HG02885 (cell line): ENCODE measurements at regions not wholly inside any gene's neighbourhood (a gene's known extent, or its start where the extent isn't known, plus 50 kb on each side); places are given as distances from the start of the nearest gene placed in this dataset.

Experiments used
- ATAC-seq: cut with Tn5 transposase; IDR thresholded peaks from one replicate; pipeline ENCODE4 v1.9.1; 2021; ENCODE audit warnings: mild to moderate bottlenecking; ENCODE audit not compliant: unreplicated experiment, poor library complexity

DNA sequence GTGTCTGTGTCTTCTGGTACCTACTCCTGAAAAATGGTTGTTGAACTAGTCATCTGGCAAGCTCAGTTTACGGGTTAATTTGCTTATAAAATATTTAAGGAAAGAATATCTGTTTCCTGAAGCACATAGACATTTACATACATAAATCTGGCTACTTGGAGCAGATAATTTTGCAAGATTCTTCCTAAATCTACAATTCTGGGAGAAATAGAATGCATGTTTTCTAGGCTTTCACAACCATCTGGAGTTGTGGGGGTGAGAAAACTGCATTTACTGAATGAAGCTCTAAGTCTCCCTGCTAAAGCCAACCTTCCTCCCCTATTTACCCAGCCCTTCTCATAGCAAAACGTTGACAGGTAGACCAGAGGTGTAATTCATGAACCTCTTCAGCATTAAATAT, 393.7 kb upstream of the ARGLU1 start:
- ATAC-seq: no peak

DNA sequence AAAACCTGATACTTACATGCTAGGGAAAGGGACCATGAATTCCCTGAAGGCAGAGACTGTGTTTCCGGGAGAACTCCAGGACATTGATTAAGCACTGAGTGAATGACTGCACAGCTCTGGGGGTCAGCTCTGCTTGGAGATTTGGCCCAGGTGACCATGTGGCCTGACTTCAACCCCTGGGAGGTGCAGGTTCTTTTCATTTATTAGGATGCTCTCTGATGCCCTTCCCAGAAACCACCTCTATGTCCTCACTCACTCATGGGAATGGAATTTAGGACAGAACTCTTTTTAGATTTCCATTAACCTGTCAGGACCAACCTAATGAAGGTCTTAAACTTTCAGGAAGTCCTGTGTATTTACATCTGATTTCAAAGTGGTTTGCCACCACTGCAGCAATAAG, 393.3 kb upstream of the ARGLU1 start:
- no peak for ATAC-seq

DNA sequence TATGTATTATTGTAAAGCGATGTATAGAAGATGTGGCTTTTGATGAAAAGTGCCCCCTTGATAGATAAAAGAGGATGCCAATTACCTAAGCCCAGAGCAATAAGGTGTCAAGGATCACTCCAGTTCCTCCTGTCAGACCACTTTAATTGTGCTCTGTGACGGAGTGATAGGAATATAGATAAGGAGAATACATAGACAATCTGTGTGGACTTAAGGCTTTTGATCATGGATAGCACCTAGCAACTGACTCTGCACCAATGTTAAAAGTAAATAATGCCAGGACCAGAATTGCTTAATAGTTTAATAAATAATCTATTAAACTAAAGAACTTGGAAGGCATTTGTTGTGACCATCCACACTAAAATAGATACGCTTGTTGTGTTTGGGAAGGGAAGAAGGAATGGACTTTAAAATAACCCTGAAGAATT, 390.7 kb upstream of the ARGLU1 start:
- ATAC-seq: no peak

DNA sequence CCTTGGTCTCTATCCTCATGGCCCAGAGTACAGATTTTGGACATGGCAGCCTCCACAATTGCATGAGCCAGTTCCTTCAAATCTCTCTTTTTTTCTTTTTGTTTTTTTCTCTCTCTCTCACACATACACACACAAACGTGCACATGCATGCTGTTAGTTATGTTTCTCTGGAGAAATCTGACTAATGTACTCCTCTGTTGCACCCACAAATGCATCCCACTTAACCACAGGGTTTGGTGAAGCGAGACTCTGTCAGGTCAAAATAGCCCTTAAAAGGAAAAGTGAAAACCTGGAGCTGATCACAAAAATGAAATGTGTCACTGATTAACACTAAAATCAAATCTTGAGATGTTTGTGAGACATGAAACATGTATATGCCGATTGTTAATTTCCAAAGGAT, 374.6 kb upstream of the ARGLU1 start:
- peak; percentile 35 for ATAC-seq

DNA sequence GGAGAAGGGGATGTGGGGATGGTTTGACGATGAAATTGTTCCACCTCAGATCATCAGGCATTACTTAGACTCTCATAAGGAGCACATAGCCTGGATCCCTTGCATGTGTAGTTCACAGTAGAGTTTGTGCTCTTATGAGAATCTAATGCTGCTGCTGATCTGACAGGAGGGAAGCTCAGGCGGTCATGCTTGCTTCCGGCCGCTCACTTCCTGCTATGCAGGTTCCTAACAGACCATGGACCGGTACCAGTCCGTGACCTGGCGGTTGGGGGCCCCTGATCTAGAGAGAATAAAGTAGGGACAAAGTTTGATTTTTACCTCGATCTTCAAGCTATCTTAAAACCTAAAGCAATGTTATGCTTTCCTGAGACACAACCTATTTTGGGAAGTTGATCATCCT, 373.8 kb upstream of the ARGLU1 start:
- ATAC-seq: peak; percentile 60

DNA sequence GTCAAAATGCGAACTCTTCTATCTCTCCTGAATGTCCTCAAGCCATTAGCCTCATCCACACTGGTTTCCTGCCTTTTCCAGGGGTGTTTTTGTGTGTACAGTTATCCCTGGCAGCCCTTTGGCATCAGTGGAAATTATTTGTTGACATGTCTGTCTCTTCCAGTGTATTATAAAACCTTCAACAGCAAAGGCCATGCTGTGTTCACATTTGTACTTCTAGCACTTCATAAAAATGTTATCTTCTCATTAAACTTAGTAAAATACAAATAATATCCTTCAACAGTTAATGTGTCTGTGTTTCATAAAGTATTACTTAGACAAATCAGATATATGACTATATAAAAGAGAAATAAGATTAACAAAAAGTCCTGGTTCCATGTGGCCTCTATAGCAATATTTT, 359.5 kb upstream of the ARGLU1 start:
- ATAC-seq: no peak

DNA sequence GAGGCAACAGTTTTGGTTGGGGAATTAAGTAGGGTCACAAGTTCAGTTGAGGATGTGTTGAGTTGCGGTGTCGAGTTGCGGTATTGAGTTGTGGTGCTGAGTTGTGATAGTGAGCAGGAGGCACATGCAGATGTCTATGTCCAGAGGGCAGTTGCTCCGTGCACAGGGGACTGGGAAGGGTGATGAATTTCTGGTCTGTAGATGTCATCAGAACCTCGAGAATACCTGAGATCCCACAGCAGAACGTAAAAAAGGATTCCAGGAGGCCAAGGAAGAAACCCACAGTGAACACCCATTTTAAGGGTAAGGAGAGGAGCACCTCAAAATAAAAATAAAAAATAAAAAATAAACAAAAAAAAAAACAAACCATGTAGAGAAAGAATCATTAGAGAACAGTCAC, 354.4 kb upstream of the ARGLU1 start:
- ATAC-seq: no peak

DNA sequence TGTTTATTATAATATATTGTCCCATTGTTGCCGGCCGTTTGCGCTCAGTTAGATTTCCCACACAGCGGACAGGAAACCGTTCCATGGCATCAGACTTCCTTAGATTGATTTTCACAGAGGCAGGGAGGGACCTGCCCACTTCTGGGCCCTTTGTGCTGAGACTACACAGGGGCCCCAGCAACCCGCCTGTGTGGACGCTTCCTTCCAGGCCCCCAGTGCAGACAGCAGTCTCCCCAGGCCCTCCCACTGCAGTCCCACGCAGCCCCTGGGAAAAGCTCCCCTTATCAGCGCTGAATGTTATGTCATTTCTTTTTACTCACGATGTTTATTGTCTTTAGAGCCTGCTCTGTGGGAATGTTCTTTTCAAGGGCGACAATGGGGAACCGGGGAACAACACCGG, 351.7 kb upstream of the ARGLU1 start:
- ATAC-seq: no peak

DNA sequence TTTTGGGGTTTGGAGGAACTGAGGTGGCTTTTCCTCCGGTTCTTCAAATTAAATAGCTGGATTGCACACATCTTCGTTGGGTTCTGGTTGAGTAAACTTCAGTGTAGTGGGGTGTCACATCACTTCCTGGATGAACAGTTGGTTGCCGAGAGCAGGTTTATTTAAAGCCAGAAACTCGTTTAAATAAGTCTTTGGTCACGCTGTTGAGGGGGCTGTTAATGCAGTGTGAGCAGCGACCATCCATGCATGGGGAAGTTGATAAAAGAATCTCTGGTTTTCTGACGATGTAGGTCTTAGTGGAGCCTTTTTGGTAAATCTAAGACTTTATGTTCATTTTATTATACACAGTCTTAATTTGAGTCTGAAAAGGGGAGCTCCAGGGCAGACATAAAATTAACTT, 351.2 kb upstream of the ARGLU1 start:
- peak; percentile 63 for ATAC-seq

DNA sequence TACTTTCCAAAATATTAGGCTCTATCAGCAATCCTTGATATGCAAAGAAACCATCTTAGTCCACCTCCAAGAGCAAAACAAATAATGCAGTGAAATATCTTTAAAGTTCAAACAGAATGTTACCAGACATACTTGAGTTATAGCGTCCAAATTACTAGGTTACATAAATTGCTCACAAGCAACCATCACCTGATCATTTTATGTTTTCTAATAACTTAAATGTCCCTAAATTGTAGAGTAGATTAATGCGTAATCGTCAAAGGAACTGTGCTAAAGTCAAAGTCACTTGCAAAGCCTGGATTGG, 350.6 kb upstream of the ARGLU1 start:
- no peak for ATAC-seq

DNA sequence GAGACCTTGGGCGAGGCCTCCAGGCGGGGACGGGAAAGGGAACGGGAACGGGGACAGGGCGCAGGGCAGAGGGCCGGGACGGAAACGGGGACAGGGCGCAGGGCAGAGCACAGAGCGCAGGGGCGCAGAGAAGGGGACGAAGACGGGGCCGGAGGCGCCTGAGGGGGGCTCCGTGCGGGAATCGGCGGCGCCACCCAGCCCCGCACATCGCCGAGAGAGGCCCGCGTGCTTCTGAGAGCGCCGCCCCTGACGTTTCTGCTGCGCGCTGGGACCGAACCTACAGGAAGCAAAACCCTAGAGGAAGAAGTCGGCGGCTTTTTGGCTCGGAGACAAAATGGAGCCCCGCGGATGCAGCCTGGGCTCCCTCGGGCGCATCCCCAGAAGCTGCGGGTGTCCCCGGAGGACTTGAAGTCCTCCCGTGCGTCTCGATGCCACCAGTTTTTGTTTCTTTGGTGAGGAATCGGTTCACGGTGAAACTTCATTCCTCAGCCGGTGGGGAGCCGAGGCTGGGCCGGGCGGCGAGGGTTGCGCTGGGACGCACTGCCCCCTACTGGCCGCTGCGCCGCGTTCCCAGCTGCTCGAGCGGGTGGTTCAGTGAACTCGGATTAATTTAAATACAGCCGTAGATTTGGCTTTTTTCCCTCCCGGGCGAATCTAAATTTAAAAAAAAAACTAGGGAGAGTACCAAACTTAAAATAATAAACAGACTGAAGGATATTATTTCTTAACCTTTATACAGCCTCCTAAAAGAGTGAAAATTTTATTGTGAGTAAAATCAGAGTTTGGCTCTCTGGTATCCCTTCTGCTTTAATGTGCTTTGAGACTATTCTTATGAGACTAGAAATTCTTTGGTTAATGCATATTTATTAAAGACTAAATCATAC, 350.0 kb upstream of the ARGLU1 start:
- peak; percentile 86 for ATAC-seq

DNA sequence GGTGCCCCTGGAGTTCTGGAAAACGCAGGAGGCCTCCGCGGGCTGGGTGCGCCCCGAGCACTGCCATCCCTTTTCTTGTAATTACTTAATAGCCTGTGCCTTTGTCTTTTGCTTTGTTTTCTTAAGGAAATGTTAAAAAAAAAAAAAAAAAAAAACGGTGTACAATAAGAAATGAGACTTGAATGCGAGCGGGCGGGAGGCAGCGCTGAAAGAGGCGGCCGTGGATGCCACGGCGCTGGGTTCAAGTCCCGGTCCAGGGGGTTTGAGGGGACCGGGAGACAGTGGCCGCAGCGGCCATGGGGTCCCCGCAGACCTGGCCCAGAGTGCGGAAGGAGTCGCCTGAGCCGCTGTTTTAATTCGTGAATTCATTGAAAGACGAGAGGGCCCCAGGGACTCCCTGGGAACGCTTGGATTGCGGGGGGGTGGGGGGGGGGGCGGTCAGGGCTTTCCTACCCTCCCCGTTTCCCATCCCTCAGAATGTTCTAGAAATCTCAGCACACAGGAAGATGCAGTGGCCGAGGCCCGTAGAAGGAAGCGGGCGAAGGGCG, 349.2 kb upstream of the ARGLU1 start:
- no peak for ATAC-seq

DNA sequence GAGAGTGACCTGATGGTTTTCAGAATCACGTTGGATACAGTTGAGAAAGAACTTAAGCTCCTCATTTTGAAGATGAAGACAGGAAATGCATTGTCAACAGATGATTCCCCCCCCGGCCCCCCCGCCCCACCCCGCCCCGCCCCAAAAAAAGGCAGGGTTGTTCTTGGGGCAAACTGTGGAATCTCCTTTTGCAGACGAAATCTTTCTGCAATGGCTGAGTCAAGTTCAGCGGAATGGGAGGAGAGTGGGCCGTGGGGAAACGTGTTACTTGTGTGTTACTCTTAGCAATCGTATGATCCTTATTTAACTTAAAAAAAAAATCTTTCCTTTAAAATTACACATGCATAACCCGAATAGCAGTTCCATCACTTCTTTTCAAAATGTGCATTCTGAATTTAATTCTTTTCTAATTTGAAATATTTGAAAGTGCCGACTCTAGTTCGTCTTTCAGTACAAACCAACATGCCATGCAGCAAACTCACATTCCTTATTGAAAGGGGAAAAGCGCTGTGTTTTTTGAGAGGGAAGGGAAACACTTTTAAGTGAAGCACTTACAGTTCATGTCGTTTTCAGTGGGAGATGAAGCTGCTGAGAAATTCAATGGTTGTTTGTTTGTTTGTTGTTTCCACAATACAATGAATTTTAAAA, 348.5 kb upstream of the ARGLU1 start:
- ATAC-seq: no peak

DNA sequence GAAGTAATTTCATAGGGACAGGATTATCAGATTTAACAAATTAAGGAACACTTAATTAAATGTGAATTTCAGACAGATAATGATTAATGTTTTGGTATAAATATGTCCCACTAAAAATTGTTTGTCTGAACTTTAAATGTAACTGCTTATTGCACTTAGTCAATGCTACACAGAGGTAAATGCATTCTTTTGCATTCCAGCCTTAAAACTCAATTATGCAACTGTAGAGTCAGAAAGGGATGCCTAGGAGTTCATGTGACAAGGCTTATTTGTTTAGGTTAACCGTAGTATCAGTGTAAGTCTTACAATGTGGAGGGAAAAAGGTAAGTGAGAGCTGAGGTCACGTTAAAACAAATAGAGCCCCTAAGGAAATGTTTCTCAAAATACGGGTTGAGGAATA, 347.2 kb upstream of the ARGLU1 start:
- ATAC-seq: no peak

DNA sequence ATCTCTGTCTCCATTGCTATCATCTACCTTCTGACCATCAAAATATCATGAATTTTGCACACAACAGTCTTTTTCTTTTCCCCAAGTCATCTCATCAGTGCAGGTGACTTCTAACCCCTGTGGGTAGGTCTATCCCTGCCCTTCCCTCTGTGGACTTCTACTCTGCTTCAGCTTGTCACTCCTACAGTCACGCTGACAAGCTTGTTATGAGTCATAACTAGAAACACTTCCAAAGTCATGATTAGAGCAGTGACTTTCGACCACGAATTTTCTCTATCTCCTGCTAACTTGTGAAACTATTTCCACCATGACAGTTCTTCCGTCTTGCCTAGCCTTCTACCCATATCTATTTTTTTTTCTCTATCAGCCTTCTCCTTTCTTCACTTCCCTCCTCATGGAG, 343.7 kb upstream of the ARGLU1 start:
- no peak for ATAC-seq

DNA sequence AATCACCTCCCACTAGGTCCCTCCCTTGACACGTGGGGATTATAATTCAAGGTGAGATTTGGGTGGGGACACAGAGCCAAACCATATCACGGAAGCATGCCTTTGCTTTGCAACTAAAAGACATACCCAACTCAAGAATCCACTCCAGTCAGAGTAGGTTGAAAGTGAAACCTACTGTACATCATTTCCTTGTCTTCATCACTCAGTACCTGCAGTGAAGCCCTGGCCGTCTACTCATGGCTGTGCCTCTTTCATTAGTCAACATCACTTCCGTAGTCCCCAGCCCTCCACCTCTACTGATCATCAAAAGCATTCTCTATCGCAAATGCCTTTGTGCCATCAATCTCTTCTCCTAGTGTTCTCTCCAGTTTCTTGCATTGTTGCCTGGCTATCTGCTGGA, 343.1 kb upstream of the ARGLU1 start:
- ATAC-seq: no peak

DNA sequence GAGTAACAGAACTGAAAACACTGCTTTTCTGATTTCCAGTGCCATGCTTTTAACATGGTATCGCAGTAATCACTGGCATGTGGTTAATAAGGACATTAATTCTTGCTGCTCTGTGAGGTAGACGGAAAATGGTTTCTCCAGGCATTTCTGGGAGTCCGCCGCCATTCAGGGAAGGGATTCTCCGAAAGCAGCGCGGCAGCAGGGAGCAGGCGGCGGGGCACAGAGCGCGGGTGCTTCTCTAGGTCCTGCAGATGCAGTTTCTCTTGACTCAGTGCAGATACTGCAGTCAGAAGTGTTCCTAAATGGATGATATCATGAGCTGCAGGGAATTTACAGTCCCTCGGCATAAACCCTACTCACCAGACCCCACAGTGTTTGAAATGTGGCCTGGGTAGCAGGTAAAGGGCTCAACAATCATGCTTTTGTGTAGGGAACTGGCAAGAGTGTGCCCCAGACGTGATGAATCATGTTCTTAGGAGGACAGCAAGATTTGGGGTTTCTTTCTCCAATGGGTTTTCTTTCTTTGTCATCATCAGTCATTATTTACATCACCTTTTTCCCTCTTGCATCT, 338.6 kb upstream of the ARGLU1 start:
- no peak for ATAC-seq

DNA sequence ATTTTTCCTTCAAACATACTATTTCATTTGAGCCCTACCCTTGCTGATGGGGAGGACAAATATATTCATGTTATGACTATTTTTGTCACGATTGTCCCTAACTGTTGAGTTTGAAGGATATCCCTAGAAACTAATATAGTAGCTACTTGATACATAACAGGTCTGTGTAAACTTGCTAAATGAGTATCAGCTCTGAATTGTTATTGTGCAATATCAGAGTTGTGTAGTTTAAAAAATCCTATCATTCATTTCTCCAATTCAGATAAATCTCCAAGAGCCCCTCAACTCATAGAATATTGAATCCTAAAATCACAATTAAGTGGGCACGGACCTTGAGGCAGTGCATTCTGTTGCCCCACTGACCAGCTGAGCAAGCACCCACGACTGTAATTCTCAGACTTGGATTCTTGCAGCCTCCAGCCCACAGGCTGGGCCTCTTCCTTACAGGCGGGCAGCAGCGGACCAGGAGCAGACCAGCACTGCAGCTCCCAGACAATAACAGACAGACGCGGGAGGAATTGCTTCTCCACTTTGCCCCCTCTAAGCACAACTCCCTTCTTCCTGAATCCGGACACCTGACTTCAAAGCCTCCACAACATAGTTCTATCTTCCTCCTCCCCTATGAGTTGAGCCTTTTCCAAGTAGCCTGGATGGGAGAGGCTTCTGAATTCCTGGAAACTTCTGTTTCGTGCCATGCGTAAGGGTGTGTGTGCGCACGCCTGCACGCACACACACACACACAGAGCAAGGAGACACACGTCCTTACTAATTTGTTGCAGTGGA, 337.6 kb upstream of the ARGLU1 start:
- ATAC-seq: no peak

DNA sequence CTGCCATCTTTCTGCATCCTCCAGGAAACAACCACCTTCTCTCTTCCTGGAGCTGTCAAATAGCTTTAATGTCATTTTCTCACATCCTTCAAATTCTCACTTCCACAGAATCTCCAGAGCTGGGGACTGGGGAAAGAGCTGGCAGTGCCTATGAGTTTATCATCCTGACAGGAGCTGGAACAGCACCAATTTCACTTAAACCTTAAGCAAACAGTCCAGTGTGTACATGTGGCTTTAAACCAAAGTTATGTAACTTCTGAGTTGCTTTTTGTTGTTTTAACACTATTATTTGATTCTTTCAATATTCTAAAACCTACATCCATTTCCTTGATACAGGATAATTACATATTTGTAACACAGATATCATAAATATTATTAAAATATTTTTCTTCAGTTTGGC, 331.5 kb upstream of the ARGLU1 start:
- no peak for ATAC-seq

DNA sequence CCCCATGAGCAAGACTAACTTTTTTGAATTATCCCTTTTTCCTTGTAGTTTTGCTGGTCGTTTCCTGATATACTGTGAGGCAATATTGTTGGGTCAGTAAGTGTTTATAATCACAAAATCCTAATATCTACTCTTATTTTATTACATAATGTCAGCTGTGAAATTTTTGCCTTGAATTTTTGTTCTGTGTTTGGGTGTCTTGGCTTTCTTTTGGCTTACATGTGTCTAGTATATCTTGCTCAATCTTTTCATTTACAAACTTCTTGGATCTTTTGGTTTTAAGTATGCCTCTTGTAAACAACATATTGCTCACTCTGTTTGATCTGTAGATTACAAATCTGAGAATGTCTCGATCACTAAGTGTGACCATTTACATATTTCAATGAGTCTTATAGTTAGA, 330.3 kb upstream of the ARGLU1 start:
- ATAC-seq: no peak

DNA sequence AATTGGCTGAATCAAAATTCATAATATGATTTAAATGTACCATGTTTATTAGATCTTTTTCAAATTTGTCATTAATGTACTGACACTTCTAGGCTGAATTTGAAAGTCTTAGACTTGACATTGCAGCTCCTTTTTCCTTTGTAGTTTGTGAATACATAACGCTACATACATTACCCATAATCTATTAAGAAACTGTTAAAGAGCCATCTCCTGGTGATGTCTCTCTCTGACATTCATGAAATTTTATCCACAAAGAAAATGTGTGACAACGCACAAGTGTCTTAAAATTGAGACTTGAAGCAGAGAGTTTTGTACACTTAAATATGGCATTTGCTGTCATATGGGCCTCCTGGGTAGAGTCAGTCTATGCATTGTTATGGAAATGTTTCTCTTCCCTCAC, 320.2 kb upstream of the ARGLU1 start:
- no peak for ATAC-seq
